ENCODE measurements at regions not wholly inside any gene's neighbourhood (a gene's known extent, or its start where the extent isn't known, plus 50 kb on each side); places are given as distances from the start of the nearest gene placed in this dataset.
"Not testable (repeated sequence)": the region's sequence is repeated elsewhere in the genome, so short reads cannot be mapped to it uniquely, and the experiment has no call there.

GRCh38 chr4:49117951-49118350, 131.9 kb downstream of the CWH43 start:
- not testable (repeated sequence) for DNase-seq (ENCODE audit: low spot score)

- DNase-seq (ENCODE audit: low spot score): not testable (repeated sequence)
Observed at GRCh38 chr4:49118379-49119212, 132.5 kb downstream of the CWH43 start.

- not testable (repeated sequence) for DNase-seq (ENCODE audit: low spot score)
Observed at GRCh38 chr4:49119345-49119744, 133.3 kb downstream of the CWH43 start.

GRCh38 chr4:49120042-49120779, 134.1 kb downstream of the CWH43 start:
- DNase-seq (ENCODE audit: low spot score): not testable (repeated sequence)

- DNase-seq (ENCODE audit: low spot score): not testable (repeated sequence)
Observed at GRCh38 chr4:49120804-49121203, 134.7 kb downstream of the CWH43 start.

GRCh38 chr4:49126443-49126842, 140.4 kb downstream of the CWH43 start:
- not testable (repeated sequence) for DNase-seq (ENCODE audit: low spot score)

- DNase-seq (ENCODE audit: low spot score): not testable (repeated sequence)
Observed at GRCh38 chr4:49126858-49127257, 140.8 kb downstream of the CWH43 start.

- not testable (repeated sequence) for DNase-seq (ENCODE audit: low spot score)
Observed at GRCh38 chr4:49129385-49129784, 143.3 kb downstream of the CWH43 start.

- not testable (repeated sequence) for DNase-seq (ENCODE audit: low spot score)
Observed at GRCh38 chr4:49129870-49130269, 143.8 kb downstream of the CWH43 start.

GRCh38 chr4:49130724-49131123, 144.6 kb downstream of the CWH43 start:
- DNase-seq (ENCODE audit: low spot score): not testable (repeated sequence)

- DNase-seq (ENCODE audit: low spot score): not testable (repeated sequence)
Observed at GRCh38 chr4:49137043-49137442, 151.0 kb downstream of the CWH43 start.

GRCh38 chr4:49137961-49138360, 151.9 kb downstream of the CWH43 start:
- not testable (repeated sequence) for DNase-seq (ENCODE audit: low spot score)

- not testable (repeated sequence) for DNase-seq (ENCODE audit: low spot score)
Observed at GRCh38 chr4:49138818-49139217, 152.7 kb downstream of the CWH43 start.

- not testable (repeated sequence) for DNase-seq (ENCODE audit: low spot score)
Observed at GRCh38 chr4:49139513-49139912, 153.4 kb downstream of the CWH43 start.

GRCh38 chr4:49140351-49140750, 154.3 kb downstream of the CWH43 start:
- not testable (repeated sequence) for DNase-seq (ENCODE audit: low spot score)

- not testable (repeated sequence) for DNase-seq (ENCODE audit: low spot score)
Observed at GRCh38 chr4:49141955-49142354, 155.9 kb downstream of the CWH43 start.

- not testable (repeated sequence) for DNase-seq (ENCODE audit: low spot score)
Observed at GRCh38 chr4:49147143-49147542, 161.1 kb downstream of the CWH43 start.

- DNase-seq (ENCODE audit: low spot score): not testable (repeated sequence)
Observed at GRCh38 chr4:49147596-49147995, 161.5 kb downstream of the CWH43 start.

- not testable (repeated sequence) for DNase-seq (ENCODE audit: low spot score)
Observed at GRCh38 chr4:49149006-49149975, 163.2 kb downstream of the CWH43 start.

- not testable (repeated sequence) for DNase-seq (ENCODE audit: low spot score)
Observed at GRCh38 chr4:49150351-49151083, 164.4 kb downstream of the CWH43 start.

- DNase-seq (ENCODE audit: low spot score): not testable (repeated sequence)
Observed at GRCh38 chr4:49153011-49153410, 166.9 kb downstream of the CWH43 start.

All from AG20443 (cell line).